HG03342 (cell line): ENCODE measurements at regions not wholly inside any gene's neighbourhood (a gene's known extent, or its start where the extent isn't known, plus 50 kb on each side); places are given as distances from the start of the nearest gene placed in this dataset.
A peak's percentile ranks its signal among the peaks of the same experiment; 100 is the strongest.

Experiments
- ATAC-seq: cut with Tn5 transposase; IDR thresholded peaks from one replicate; pipeline ENCODE4 v1.9.1; 2021; ENCODE audit warnings: mild to moderate bottlenecking, moderate library complexity; ENCODE audit not compliant: unreplicated experiment

DNA sequence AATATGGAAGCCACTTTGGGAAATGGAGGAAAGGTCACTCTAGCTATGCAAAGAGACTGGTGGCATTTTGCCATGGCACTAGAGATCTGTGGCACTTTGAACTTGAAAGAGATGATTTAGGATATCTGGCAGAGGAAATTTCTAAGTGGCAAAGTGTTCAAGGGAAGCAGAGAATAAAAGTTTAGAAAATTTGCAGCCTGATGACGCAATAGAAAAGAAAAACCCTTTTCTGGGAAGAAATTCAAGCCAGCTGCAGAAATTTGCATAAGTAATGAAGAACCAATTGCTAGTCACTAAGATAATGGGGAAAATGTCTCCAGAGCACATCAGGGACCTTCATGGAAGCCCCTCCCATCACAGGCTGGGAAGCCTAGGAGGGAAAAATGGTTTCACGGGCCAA is 191.1 kb upstream of the B3GALT2 start:
- no peak for ATAC-seq

- no peak for ATAC-seq
Observed at GRCh38 chr1:193372553-193372952, 186.1 kb upstream of the B3GALT2 start.

DNA sequence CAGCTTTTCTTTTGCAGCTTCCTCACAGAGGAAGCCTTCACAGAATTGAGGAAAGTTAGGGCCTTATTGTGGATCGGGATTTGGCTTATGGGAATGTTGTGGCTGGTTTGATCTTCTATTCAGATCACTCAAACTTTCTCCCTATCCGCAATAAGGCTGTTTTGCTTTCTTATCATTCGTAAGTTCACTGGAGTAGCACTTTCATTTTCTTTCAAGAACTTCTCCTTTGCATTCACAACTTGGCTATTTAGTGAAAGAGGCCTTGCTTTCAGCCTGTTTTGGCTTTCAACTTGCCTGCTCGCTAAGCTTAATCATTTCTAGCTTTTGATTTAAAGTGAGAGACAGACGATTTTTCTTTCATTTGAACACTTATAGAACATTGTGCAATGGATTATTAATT is 181.9 kb upstream of the B3GALT2 start:
- peak; percentile 68 for ATAC-seq

- ATAC-seq: peak; percentile 38
Observed at GRCh38 chr1:193367863-193368262, 181.4 kb upstream of the B3GALT2 start.

DNA sequence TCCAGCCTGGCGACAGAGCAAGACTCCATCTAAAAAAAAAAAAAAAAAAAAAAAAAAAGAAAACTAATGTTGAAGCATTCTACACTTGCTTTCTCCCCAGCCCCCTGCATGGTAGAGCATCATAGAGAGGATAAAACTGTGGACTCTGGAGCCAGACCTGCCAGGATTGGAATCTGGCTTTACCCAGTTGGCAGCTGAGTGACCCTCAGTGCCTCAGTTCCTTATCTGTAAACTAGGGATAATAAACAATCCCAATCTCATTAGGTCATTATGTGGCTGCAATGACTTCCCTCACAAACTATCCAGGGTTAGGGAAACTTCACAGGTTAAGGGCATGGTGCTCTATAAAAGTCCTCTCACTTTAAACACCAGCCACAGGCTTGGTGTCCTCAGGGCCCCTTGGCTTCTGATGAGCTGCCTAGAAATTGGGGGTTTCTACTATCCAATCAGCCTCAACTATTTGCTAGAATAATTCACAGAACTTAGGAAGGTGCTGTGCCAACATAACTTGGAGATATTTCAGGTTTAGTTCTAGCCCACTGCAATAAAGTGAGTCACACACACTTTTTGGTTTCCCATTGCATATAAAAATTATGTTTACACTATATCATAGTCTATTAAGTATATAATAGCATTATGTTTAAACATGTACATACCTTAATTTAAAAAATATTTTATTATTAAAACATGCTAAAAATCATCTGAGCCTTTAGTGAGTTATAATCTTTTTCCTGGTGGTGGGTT is 180.5 kb upstream of the B3GALT2 start:
- ATAC-seq: no peak

GRCh38 chr1:193365966-193366365 is 179.6 kb upstream of the B3GALT2 start:
- ATAC-seq: no peak

DNA sequence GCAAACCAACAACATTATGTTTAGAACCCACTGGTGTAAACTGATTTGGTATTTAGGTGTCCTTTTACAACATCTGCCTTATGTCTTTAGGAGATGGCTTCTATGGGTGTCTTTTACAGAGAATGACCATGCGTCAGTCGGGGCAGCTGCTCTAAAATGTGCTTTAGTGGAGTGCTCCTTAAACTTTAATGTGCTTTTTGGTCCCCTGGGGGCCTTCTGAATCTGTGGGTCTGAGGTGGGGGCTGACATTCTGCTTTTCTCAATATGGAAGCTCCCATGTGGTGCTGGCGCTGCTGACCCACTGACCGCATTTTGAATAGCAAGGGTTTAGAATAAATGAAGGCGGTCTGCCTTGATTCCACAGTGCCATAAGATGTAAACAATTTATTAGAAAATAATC is 173.2 kb upstream of the B3GALT2 start:
- ATAC-seq: no peak

- ATAC-seq: no peak
Observed at GRCh38 chr1:193358419-193358818, 172.0 kb upstream of the B3GALT2 start.

GRCh38 chr1:193356249-193356648 is 169.8 kb upstream of the B3GALT2 start:
- no peak for ATAC-seq

GRCh38 chr1:193355626-193356025 is 169.2 kb upstream of the B3GALT2 start:
- no peak for ATAC-seq

DNA sequence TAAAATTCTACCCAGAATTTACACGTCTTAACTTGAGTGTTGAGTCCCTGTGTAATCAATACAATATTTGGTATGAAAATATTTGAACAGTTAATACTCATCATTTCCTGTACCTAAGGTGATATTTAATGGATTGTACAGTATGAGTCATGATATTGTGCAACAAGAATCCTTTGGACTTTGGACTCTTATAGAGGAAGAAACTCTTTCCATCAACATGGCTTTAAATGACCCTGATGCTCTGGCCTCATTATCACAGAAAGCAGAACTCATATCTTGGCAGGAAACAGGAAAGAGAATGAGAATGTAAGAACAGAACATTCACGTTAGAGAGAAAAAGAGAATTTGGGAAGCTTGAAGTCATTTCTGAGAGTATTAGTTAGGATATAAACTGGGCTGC is 168.8 kb upstream of the B3GALT2 start:
- no peak for ATAC-seq

DNA sequence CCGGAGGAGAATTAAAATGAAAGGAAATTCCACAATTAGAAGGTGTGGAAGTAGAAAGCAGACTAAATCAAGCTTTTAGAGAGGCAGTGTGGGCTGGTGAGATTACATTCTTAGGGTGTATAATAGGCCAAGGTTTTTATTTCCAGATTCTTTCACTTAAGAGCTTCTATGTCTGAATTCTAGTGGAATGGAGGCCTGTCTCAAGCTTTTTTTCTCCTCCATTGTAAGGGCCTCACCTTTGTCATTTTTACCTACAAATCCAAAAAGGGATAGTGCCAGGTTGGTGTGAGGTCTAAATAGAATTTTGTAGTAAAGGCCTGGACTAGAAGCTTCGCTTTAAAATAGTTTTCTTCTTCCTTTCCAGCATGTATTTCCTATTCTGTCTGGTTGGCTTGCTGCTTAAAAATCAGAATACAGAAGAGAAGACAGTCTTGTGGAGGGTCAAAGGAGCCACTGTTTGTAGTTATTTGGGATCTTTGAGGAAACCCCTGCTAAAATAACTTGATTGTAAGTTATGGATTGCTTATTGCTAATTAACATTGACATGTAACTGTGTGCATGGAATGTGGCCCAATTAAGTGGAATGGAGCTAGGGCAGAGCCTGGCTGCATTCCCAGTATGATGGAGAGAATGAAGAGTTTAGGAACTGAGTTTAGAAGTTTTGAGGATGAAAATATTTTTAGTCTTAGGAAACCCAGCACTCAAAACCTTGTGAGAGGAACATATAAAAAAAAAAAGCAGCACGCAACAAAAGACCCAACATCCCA is 162.5 kb upstream of the B3GALT2 start:
- no peak for ATAC-seq

DNA sequence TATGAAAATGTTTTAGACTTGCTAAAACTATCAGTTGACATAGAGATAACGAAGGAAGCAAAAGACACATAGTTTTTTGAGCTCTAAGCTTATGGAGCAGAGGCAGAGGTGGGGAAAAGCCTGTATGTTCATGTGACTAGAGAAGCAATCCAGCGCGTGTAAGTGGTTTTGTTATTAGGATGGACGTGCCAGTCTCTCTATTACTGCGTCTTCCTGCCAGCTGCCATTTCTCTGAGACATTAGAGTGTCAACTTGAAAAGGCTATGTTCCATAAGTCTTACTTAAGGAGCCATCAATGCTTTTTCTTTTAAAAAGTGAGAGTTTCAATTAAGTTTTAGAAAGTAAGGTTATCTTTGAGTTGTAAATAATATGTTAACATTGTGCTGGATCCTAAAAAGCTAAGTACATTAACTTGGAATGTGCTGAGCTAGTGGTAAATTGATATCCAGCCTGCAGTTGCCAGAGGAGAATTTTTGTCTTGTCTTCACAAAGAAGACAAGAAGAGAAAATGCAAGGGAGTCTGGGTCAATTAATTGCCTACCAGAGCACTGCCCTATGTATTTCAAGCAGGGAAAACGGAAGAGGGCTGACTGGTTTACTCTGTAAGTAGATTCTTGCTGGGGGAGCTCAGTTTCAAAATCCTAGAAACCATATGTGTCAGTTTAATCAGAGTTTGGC is 161.8 kb upstream of the B3GALT2 start:
- ATAC-seq: no peak

GRCh38 chr1:193346085-193346484 is 159.7 kb upstream of the B3GALT2 start:
- no peak for ATAC-seq

- ATAC-seq: no peak
Observed at GRCh38 chr1:193342811-193343210, 156.4 kb upstream of the B3GALT2 start.

DNA sequence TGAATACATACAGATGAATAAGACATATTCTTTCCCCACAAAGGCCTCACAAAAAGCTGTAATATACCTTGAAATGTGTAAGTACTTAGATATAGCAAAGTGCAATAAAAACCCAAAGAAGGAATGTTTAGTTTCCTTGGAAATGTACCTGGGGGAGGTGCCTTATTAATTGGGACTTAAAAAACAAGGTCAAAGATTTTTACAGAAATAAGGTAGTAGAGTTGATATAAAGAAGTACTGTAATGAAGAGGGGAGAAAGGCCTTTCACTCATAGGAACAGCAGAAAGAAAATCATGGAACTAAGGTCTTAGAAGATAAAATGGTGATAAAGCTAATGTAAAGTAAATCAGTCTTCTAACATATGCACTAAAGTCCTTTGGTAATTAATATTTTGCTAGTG is 153.9 kb upstream of the B3GALT2 start:
- ATAC-seq: no peak

DNA sequence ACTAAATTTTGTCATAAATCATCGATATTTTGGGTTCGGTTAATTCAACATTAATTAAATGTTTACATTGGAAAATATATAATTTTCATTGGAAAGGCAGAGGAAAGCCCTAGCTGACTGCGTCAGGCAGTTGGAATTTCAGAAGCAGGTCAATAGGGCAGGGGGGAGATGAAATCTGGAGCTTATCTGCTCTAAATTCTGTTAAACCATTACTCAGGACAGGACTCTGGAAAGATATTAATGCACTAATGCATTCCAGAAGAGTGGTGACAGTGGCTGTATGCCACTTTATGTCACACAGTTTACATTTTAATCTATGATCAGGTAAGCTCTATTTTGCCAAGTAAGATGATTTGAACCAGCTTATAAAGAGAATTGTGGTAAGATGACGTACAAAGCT is 153.0 kb upstream of the B3GALT2 start:
- ATAC-seq: no peak

DNA sequence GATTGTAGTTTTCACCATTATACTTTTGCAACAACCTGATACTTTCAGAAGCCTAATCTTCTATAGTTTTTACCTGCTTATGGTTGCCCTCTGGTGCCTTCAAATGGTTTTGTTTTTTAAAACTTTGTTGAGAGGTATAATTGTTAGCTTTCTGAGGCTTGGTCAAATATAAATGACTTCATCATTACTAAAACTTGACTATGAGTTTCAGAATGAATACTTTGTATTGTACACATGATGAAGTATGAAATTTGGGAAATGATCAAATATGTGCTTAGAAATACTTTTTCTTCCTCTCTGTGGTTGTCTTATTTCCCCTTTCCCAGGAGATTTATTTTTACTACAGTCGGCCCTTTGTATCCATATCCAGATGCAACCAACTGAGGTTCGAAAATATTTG is 151.8 kb upstream of the B3GALT2 start:
- no peak for ATAC-seq

DNA sequence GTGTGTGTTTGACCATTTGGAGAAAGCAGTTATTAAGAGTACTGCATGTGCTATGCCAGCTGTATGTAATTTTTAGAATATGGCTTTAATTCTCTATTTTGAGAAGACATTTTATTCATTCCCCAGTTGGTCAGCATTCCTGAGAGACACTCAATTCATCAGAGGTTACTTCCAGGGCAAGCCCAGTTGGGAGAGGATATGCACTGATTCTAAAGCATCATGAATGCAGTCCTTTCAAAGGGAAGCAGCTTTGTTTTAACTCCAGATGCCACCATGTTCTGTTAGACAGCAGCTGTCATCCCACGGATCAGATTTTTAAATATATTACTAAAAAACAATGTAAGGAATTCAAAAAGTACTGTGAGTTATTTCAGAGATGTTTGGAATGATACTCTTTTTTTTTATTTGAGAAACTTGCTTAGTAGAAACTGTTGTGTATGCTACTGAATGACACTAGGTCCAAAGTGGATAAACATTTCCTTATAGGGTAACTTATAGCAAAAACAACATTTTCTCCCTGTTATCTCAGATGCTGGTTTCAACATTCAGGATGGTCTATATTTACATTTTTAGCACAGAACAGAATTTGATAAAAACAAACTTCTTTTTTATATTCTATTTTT is 149.5 kb upstream of the B3GALT2 start:
- ATAC-seq: no peak

DNA sequence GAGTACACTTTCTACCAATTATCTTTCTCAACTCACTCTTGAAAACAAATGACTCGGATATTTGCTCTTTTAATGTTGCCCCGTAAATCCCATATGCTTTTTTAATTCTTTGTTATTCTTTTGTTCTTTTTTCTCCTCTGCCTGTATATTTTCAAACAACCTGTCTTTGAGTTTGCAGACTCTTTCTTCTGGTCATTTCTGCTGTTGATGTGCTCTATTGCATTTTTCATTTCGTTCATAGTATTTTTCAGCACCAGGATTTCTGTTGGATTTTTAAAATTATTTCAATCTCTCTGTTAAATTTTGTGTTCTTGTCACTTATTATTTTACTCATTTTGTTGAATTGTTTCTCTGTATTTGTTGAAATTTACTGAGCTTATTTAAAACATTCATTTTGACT is 146.8 kb upstream of the B3GALT2 start:
- no peak for ATAC-seq

- no peak for ATAC-seq
Observed at GRCh38 chr1:193326296-193326695, 139.9 kb upstream of the B3GALT2 start.
